Astrocyte of the hippocampus (primary cell): ENCODE measurements at regions not wholly inside any gene's neighbourhood (a gene's known extent, or its start where the extent isn't known, plus 50 kb on each side); places are given as distances from the start of the nearest gene placed in this dataset.
"Not testable (repeated sequence)": the region's sequence is repeated elsewhere in the genome, so short reads cannot be mapped to it uniquely, and the experiment has no call there.

ENCODE experiments used
- DNase-seq: peaks from one replicate; pipeline ENCODE4 v3.0.0; 2011; ENCODE audit warnings: low read depth, low spot score

GRCh38 chr9:62798884-62799850, 1609.3 kb downstream of the SPATA31A7 start:
- DNase-seq: peak; percentile 40

GRCh38 chr9:62799851-62800371, 1610.1 kb downstream of the SPATA31A7 start:
- DNase-seq: peak; percentile 60

GRCh38 chr9:62800451-62801371, 1610.9 kb downstream of the SPATA31A7 start:
- peak; percentile 44 for DNase-seq

- DNase-seq: peak; percentile 12
These were observed 1611.6 kb downstream of the SPATA31A7 start for GRCh38 chr9:62801372-62801811.

GRCh38 chr9:62801961-62802718, 1612.3 kb downstream of the SPATA31A7 start:
- peak; percentile 94 for DNase-seq

GRCh38 chr9:62802719-62803079, 1612.9 kb downstream of the SPATA31A7 start:
- DNase-seq: not testable (repeated sequence)

- DNase-seq: peak; percentile 11
These were observed 1613.3 kb downstream of the SPATA31A7 start for GRCh38 chr9:62803099-62803498.

- not testable (repeated sequence) for DNase-seq
These were observed 1614.5 kb downstream of the SPATA31A7 start for GRCh38 chr9:62804314-62804713.

GRCh38 chr9:62807424-62807823, 1617.6 kb downstream of the SPATA31A7 start:
- DNase-seq: not testable (repeated sequence)

- not testable (repeated sequence) for DNase-seq
These were observed 1618.2 kb downstream of the SPATA31A7 start for GRCh38 chr9:62808081-62808480.

- DNase-seq: not testable (repeated sequence)
These were observed 1620.5 kb downstream of the SPATA31A7 start for GRCh38 chr9:62810318-62810717.

GRCh38 chr9:62810811-62811315, 1621.0 kb downstream of the SPATA31A7 start:
- DNase-seq: not testable (repeated sequence)

- DNase-seq: peak; percentile 77
These were observed 1625.6 kb downstream of the SPATA31A7 start for GRCh38 chr9:62815436-62815835.

GRCh38 chr9:62816331-62816730, 1626.5 kb downstream of the SPATA31A7 start:
- not testable (repeated sequence) for DNase-seq

GRCh38 chr9:62817214-62817613, 1627.4 kb downstream of the SPATA31A7 start:
- DNase-seq: not testable (repeated sequence)

GRCh38 chr9:62822185-62822584, 1632.3 kb downstream of the SPATA31A7 start:
- DNase-seq: not testable (repeated sequence)

GRCh38 chr9:62827957-62828907, 1638.4 kb downstream of the SPATA31A7 start:
- DNase-seq: not testable (repeated sequence)

- peak; percentile 3 for DNase-seq
These were observed 1641.1 kb downstream of the SPATA31A7 start for GRCh38 chr9:62830829-62831459.
